Activated T-helper 1 cell treated with anti-CD3 and anti-CD28 coated beads, Interleukin-12 subunit alpha, Interleukin-12 subunit beta, Interleukin-2, Interleukin-4 antibody, amounts not matched to agents 30 ng/mL and 10 ng/mL and 1 ng/mL, durations not matched to agents 14 hours and 24 hours and 36 hours (primary cell): ENCODE measurements at regions not wholly inside any gene's neighbourhood (a gene's known extent, or its start where the extent isn't known, plus 50 kb on each side); places are given as distances from the start of the nearest gene placed in this dataset.
"Not testable (repeated sequence)": the region's sequence is repeated elsewhere in the genome, so short reads cannot be mapped to it uniquely, and the experiment has no call there.

Source experiments
- DNase-seq: peaks from one replicate; pipeline ENCODE4 v3.0.0; 2021; ENCODE audit warnings: low spot score
- H3K27ac Mint-ChIP-seq: one replicate; pipeline ENCODE4 v1.8.0; 2021; ENCODE audit warnings: mild to moderate bottlenecking, mixed read lengths
- H3K27me3 Mint-ChIP-seq: one replicate; pipeline ENCODE4 v1.8.0; 2022; ENCODE audit warnings: mild to moderate bottlenecking, moderate library complexity, mixed read lengths; ENCODE audit not compliant: insufficient read depth
- H3K36me3 Mint-ChIP-seq: one replicate; pipeline ENCODE4 v1.8.0; 2021; ENCODE audit warnings: low read depth, mixed read lengths
- H3K4me1 Mint-ChIP-seq: one replicate; pipeline ENCODE4 v1.8.0; 2021; ENCODE audit warnings: low read depth, mixed read lengths
- H3K4me3 Mint-ChIP-seq: one replicate; pipeline ENCODE4 v1.8.0; 2021; ENCODE audit warnings: mild to moderate bottlenecking, moderate library complexity, mixed read lengths
- H3K9me3 Mint-ChIP-seq: one replicate; pipeline ENCODE4 v1.8.0; 2021; ENCODE audit warnings: mixed read lengths
- intact Hi-C: fragments of 100-400 bp; cut with micrococcal nuclease; formaldehyde crosslinking; loops from one replicate; pipeline ENCODE4 v1.15.1; 2024

- H3K27me3 Mint-ChIP-seq: peaks cover 18% of the 10 kb centered on the region
- H3K9me3 Mint-ChIP-seq: no peaks in the 10 kb centered on the region
- DNase-seq: no peak
- no peak overlapping the region for H3K27ac Mint-ChIP-seq
- H3K4me1 Mint-ChIP-seq: no peaks in the 10 kb centered on the region
- intact Hi-C loops: no loop called here
- H3K36me3 Mint-ChIP-seq: no peaks in the 10 kb centered on the region
- no peak overlapping the region for H3K4me3 Mint-ChIP-seq
Measured at GRCh38 chr5:159567461-159567860, 237.2 kb upstream of the IL12B start.

GRCh38 chr5:159571501-159572244 is 241.4 kb upstream of the IL12B start:
- DNase-seq: no peak
- Mint-ChIP-seq H3K27me3 (peaks cover 15% of the 10 kb centered on the region), H3K9me3 (no peaks in the 10 kb centered on the region), H3K4me1 (no peaks in the 10 kb centered on the region), H3K27ac (no peak overlapping the region), H3K4me3 (no peak overlapping the region), H3K36me3 (no peaks in the 10 kb centered on the region)
- intact Hi-C loops: no loop called here

- Mint-ChIP-seq H3K36me3 (no peaks in the 10 kb centered on the region), H3K9me3 (no peaks in the 10 kb centered on the region), H3K27ac (no peak overlapping the region), H3K4me1 (no peaks in the 10 kb centered on the region), H3K4me3 (no peak overlapping the region), H3K27me3 (peaks cover 2% of the 10 kb centered on the region)
- no peak for DNase-seq
- intact Hi-C loops: no loop called here
Measured at GRCh38 chr5:159576902-159577301, 246.6 kb upstream of the IL12B start.

GRCh38 chr5:159581502-159582249 is 251.4 kb upstream of the IL12B start:
- H3K36me3 Mint-ChIP-seq: no peaks in the 10 kb centered on the region
- H3K4me1 Mint-ChIP-seq: no peaks in the 10 kb centered on the region
- DNase-seq: no peak
- no peak overlapping the region for H3K4me3 Mint-ChIP-seq
- H3K9me3 Mint-ChIP-seq: peaks cover 5% of the 10 kb centered on the region
- H3K27me3 Mint-ChIP-seq: peaks cover 9% of the 10 kb centered on the region
- H3K27ac Mint-ChIP-seq: no peak overlapping the region
- intact Hi-C loops: no loop called here

- peaks cover 5% of the 10 kb centered on the region for H3K9me3 Mint-ChIP-seq
- H3K36me3 Mint-ChIP-seq: no peaks in the 10 kb centered on the region
- no peak overlapping the region for H3K27ac Mint-ChIP-seq
- intact Hi-C loops: no loop called here
- no peak overlapping the region for H3K4me3 Mint-ChIP-seq
- peaks cover 8% of the 10 kb centered on the region for H3K27me3 Mint-ChIP-seq
- no peak for DNase-seq
- no peaks in the 10 kb centered on the region for H3K4me1 Mint-ChIP-seq
Measured at GRCh38 chr5:159582756-159583541, 252.7 kb upstream of the IL12B start.

DNA sequence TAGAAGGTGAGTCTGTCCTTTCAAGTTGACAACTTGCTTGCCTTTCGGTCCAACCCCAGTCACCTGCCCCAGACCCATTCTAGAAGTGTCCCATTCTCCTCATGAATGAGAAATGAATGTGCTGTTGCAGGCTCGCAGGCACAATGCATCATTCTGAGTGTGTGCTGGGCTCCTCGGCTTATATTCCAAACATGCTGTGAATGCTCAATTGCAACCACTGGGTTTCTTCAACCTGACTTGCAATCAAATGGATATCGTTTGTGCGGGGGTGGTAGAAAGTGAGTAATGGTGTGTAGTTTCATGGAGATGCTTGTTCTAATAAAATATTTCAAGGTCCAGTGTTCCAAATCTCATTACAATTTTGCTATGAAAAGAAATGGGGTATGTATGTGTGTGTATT is 256.6 kb upstream of the IL12B start:
- no peak overlapping the region for H3K4me3 Mint-ChIP-seq
- peaks cover 11% of the 10 kb centered on the region for H3K27me3 Mint-ChIP-seq
- peaks cover 5% of the 10 kb centered on the region for H3K9me3 Mint-ChIP-seq
- no peak overlapping the region for H3K27ac Mint-ChIP-seq
- no peak for DNase-seq
- H3K36me3 Mint-ChIP-seq: no peaks in the 10 kb centered on the region
- intact Hi-C loops: no loop called here
- H3K4me1 Mint-ChIP-seq: no peaks in the 10 kb centered on the region

GRCh38 chr5:159588941-159589340 is 258.7 kb upstream of the IL12B start:
- Mint-ChIP-seq H3K27me3 (peaks cover 8% of the 10 kb centered on the region), H3K36me3 (no peaks in the 10 kb centered on the region), H3K27ac (no peak overlapping the region), H3K4me1 (no peaks in the 10 kb centered on the region), H3K4me3 (no peak overlapping the region), H3K9me3 (no peaks in the 10 kb centered on the region)
- intact Hi-C loops: no loop called here
- DNase-seq: no peak

GRCh38 chr5:159593518-159594073 is 263.3 kb upstream of the IL12B start:
- no peak for DNase-seq
- Mint-ChIP-seq H3K27me3 (peaks cover 5% of the 10 kb centered on the region), H3K27ac (no peak overlapping the region), H3K36me3 (peaks cover 3% of the 10 kb centered on the region), H3K4me3 (no peak overlapping the region), H3K4me1 (no peaks in the 10 kb centered on the region), H3K9me3 (peaks cover 22% of the 10 kb centered on the region)
- intact Hi-C loops: no loop called here

DNA sequence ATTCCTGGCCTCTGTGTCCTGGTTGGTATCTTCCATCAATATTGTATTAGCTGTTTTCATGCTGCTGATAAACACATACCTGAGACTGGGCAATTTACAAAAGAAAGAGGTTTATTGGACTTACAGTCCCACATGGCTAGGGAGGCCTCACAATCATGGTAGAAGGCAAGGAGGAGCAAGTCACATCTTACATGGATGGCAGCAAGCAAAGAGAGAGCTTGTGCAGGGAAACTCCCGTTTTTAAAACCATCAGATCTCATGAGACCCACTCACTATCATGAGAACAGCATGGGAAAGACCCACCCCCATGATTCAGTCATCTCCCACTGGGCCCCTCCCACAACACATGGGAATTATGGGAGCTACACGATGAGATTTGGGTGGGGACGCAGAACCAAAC is 265.3 kb upstream of the IL12B start:
- intact Hi-C loops, H3K4me3 Mint-ChIP-seq, H3K36me3 Mint-ChIP-seq, DNase-seq, H3K27ac Mint-ChIP-seq, H3K4me1 Mint-ChIP-seq, H3K27me3 Mint-ChIP-seq: not testable (repeated sequence)
- peaks cover 22% of the 10 kb centered on the region for H3K9me3 Mint-ChIP-seq

DNA sequence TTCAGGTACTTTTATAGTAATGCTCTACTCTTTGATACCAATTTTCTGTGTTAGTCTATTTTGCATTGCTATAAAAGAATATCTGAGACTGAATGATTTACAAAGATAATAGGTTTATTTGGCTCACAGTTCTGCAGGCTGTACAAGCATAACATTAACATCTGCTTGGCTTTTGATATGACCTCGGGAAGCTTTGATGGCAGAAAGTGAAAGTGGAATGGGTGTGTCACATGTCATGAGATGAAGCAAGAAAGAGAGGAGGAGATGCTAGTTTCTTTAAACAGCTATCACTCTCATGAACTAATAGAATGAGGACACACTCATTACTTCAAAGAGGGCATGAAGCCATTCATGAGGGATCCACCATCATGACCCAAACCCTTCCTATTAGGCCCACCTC is 270.9 kb upstream of the IL12B start:
- no peak overlapping the region for H3K27ac Mint-ChIP-seq
- intact Hi-C loops: no loop called here

DNA sequence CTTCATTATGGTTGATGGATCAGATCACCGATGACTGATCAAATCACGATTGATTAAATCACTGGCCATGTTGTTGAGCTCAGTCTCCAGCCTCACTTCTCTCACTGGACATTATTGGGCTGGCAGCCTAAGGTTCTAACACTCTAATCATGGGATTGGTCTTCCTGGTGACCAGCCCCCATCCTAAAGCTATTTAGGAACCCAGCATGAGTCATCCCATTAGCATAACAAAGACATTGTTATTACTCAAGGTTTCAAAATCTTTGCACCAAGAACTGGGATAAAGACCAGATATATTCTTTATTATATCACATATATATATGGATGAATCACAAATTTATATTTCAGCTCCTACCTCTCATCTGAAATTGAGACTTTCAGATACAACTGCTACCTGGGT is 272.1 kb upstream of the IL12B start:
- peaks cover 14% of the 10 kb centered on the region for H3K9me3 Mint-ChIP-seq
- peaks cover 3% of the 10 kb centered on the region for H3K36me3 Mint-ChIP-seq
- peaks cover 3% of the 10 kb centered on the region for H3K27me3 Mint-ChIP-seq
- no peak overlapping the region for H3K4me3 Mint-ChIP-seq
- no peak for DNase-seq
- H3K4me1 Mint-ChIP-seq: peaks cover 5% of the 10 kb centered on the region
- intact Hi-C loops: no loop called here
- H3K27ac Mint-ChIP-seq: no peak overlapping the region

More for the DNA sequence above, 270.9 kb upstream of the IL12B start:
- DNase-seq: no peak
- Mint-ChIP-seq H3K4me1 (peaks cover 5% of the 10 kb centered on the region), H3K4me3 (no peak overlapping the region), H3K36me3 (peaks cover 3% of the 10 kb centered on the region), H3K27me3 (peaks cover 3% of the 10 kb centered on the region), H3K9me3 (peaks cover 18% of the 10 kb centered on the region)

- peaks cover 5% of the 10 kb centered on the region for H3K4me1 Mint-ChIP-seq
- no peaks in the 10 kb centered on the region for H3K36me3 Mint-ChIP-seq
- no peak for DNase-seq
- intact Hi-C loops: no loop called here
- no peak overlapping the region for H3K27ac Mint-ChIP-seq
- no peak overlapping the region for H3K4me3 Mint-ChIP-seq
- peaks cover 9% of the 10 kb centered on the region for H3K9me3 Mint-ChIP-seq
- no peaks in the 10 kb centered on the region for H3K27me3 Mint-ChIP-seq
Measured at GRCh38 chr5:159605585-159605984, 275.3 kb upstream of the IL12B start.

DNA sequence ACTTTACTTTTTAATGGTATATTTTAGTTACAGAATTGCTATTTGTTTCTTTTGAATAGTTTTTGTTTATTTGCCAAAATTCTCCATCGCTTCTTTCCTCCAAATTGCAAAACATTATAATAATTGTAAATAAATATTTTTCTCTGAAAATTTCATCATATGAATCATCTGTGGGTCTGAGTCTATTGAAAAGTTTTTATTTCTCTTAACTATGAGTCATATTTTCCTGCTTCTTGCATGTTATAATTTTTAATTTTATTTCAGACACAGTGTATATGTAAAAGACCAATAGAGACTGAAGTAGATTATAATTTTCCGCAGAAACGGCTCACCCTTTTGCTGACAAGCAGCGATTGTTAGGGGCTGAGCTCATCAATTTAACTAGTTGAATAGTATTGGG is 279.1 kb upstream of the IL12B start:
- Mint-ChIP-seq H3K4me1 (no peaks in the 10 kb centered on the region), H3K27me3 (no peaks in the 10 kb centered on the region), H3K4me3 (no peak overlapping the region), H3K9me3 (no peaks in the 10 kb centered on the region), H3K27ac (no peak overlapping the region), H3K36me3 (no peaks in the 10 kb centered on the region)
- no peak for DNase-seq
- intact Hi-C loops: no loop called here
